GM19328 (cell line): ENCODE measurements at regions not wholly inside any gene's neighbourhood (a gene's known extent, or its start where the extent isn't known, plus 50 kb on each side); places are given as distances from the start of the nearest gene placed in this dataset.
"Not testable (repeated sequence)": the region's sequence is repeated elsewhere in the genome, so short reads cannot be mapped to it uniquely, and the experiment has no call there.

ENCODE experiments used
- ATAC-seq: cut with Tn5 transposase; IDR thresholded peaks from one replicate; pipeline ENCODE4 v1.9.1; 2021; ENCODE audit warnings: mild to moderate bottlenecking, moderate library complexity; ENCODE audit not compliant: unreplicated experiment

- no peak for ATAC-seq
These were observed 312.1 kb upstream of the GATB start for GRCh38 chr4:152072906-152073305.

DNA sequence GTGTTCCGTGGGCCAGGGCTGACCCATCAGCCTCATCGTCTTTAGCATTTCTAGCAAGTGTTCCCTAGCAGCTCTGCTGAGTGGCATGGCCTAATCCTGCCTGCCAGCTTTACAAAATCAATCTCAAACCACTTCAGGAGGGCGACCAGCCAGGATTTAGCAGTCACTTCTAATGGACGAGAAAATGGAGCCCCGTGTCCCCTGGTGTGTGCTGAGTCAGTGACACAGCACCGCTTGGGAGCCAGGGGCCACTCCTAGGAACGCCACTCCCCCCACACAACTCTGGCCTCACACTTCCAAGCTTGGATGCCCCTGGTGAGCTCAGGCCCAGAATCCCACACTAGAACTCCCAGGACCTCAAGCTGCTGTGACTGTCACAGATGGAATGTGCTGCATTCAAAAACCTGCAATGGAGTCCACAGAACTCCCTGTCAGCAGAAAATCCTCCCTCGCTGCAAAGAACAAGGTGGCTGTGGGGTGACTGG lies 311.2 kb upstream of the GATB start:
- no peak for ATAC-seq

GRCh38 chr4:152070854-152071253 lies 310.0 kb upstream of the GATB start:
- ATAC-seq, result no peak

- no peak for ATAC-seq
These were observed 308.1 kb upstream of the GATB start for GRCh38 chr4:152068866-152069265.

- no peak for ATAC-seq
These were observed 304.7 kb upstream of the GATB start for GRCh38 chr4:152065545-152065944.

DNA sequence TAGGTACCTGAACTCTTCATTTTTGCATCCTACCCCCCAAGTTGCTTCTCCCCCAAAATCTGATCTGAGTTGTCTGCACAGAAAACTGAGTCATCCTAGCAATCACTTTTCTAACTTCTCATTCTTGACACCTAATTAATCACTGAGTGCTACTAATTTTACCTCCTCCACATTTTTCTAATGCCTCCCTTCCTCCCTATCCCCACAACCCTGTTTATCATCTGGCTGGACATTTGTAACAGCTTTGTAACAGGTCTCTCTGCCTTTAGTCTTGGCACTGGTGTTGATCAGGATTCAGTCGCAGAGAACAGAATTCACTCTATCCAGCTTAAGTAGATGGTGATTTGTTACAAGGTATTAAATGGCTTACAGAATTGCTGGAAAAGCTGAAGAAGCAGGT lies 303.9 kb upstream of the GATB start:
- ATAC-seq, result no peak

DNA sequence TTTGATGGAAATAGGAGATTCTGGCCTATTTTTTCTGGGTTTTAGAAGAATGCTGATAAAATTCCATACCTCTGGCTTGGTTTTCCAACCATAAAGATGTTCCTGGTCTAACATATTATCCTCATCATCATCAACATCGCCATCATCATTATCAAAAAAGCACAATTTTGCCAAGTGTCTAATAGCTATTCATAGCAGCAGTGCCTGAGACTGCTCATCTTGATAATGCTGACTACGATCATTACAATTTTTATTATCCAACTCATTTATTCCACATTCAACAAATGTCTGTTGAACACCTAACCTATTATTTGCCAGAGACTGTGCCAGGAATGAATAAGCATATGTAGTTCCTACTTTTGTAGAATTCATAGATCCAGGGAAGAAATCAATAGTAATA lies 303.5 kb upstream of the GATB start:
- ATAC-seq, result no peak

DNA sequence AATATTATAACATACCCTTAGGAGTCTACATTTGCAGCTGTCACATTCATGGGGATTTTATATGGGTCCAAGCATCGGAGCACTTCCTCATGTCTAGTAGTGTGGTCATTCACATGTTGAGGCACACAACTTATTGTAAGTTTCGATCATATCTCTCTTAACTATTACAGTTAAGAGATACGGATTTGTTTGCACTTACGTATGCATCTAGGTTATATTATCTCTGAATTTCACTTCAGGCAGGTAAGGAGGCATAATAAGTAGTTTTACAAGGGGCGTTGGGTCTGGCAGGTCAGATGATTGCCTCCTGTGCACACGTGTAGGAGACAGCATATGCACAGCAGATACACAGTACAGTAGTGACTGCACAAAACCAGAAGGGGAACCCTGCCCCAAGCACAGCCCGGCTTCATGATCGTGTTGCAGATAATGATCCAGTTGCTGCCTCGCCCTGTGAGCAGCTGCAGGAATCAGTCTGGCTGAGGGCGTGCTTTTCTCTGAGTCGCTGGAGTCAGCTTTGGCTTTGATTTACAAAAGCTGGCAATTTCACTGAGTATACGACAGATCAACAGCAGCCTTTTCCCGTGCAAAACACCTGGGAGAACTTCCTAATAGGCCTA lies 302.9 kb upstream of the GATB start:
- ATAC-seq, result no peak

- ATAC-seq, result no peak
These were observed 302.3 kb upstream of the GATB start for GRCh38 chr4:152062936-152063620.

GRCh38 chr4:152054731-152055130 lies 293.9 kb upstream of the GATB start:
- ATAC-seq, result no peak

DNA sequence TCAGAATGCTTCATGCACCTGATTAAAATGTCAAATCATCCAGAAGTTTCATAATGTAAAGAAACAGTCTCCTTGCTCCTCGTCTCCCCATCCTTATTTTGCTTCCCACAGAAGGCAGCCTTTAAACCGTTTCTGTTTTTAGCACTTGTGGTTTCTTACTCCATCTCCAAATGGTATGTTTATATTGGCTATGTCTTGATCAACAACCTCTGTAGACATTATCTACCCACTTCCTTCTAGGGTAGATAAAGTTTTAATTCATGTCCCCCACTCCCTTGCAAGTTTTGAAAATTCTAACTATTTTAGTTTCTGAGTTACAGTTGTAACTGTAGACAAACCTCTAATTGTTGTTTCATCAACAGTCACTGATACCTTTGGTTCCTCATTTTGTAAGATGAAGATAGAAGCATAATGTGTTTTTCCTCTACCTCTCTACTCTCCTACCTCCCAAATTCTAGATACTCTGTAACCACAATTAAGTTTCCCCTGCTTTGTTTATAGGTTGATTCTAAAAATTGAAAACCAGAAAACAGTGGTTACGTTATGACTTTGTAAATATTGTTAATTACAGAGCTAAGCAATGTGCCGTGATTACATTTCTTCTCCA lies 291.7 kb upstream of the GATB start:
- no peak for ATAC-seq

- not testable (repeated sequence) for ATAC-seq
These were observed 290.5 kb upstream of the GATB start for GRCh38 chr4:152051332-152051731.

DNA sequence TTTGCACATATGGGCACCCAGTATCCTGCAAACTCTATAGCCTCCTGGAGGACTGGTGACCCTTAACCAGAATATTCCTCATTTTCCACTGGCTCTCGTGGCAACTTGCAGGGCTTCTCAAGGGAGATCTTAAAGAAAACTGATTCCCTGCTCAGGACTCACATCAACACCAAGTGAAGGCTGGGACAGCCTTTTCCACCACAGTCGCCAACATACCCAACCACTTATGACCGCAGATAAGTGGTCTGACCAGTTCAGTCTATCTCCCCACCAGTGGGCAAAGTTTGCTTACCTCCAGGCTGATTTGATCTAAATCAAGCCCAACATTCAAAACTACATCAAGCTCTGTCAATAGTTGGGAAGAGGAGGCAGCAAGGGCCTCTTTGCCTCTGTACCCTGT lies 289.3 kb upstream of the GATB start:
- no peak for ATAC-seq

GRCh38 chr4:152047451-152047850 lies 286.6 kb upstream of the GATB start:
- ATAC-seq, result no peak

GRCh38 chr4:152045807-152046571 lies 285.2 kb upstream of the GATB start:
- no peak for ATAC-seq

DNA sequence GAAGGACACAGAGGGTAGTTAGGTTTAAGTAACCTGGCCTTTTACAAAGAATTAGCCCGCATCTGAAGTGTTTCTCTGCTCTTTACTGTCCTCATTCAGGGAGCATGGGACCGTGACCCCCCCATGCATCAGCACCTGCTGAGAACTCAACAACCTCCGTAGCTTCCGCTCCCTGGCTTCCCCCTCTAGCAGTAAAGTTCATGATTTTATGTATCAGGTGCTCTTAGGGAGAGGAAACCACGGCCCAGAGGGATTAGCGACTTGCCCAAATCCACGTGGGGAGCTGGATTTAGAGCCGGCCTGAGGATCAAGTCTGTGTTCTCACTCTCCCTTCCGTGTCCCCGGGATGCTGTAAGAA lies 284.6 kb upstream of the GATB start:
- ATAC-seq, result no peak

GRCh38 chr4:152044331-152045036 lies 283.7 kb upstream of the GATB start:
- no peak for ATAC-seq

GRCh38 chr4:152041295-152041694 lies 280.5 kb upstream of the GATB start:
- no peak for ATAC-seq

- ATAC-seq, result no peak
These were observed 278.9 kb upstream of the GATB start for GRCh38 chr4:152039691-152040090.

- ATAC-seq, result no peak
These were observed 278.2 kb upstream of the GATB start for GRCh38 chr4:152039023-152039481.

GRCh38 chr4:152038238-152038637 lies 277.4 kb upstream of the GATB start:
- no peak for ATAC-seq
